PC-9 (cell line): ENCODE measurements at regions not wholly inside any gene's neighbourhood (a gene's known extent, or its start where the extent isn't known, plus 50 kb on each side); places are given as distances from the start of the nearest gene placed in this dataset.

Experiments used
- BruUV-seq: library from RNA; stranded (reverse); fragments of 400-500 nt; replicated peaks from 2 replicates; lab custom pipeline; 2021; lab: Mats Ljungman, UMichigan
- CTCF ChIA-PET: fragments of 300-600 bp; sonication (Branson Sonifier 250); formaldehyde crosslinking; loops from one replicate; lab custom pipeline; 2022; ENCODE audit warnings: antibody characterized with exemption; lab: Charles Lee
- POLR2A ChIA-PET: fragments of 300-600 bp; sonication (Branson Sonifier 250); formaldehyde crosslinking; loops from one replicate; lab custom pipeline; 2022; ENCODE audit warnings: antibody characterized with exemption; ENCODE audit not compliant: unreplicated experiment; lab: Charles Lee
- DNase-seq, 2 experiments: peaks; one replicate each; pipeline versions ENCODE4 v3.0.0 to v3.0.0-alpha.2; 2015 to 2022; ENCODE audit warnings: mixed read lengths in 1 of 2
- H2AFZ ChIP-seq: fragments of 200-600 bp; sonication (generic); 2 replicates; pipeline ENCODE4 v1.8.1; 2017; ENCODE audit warnings: antibody characterized with exemption
- H3F3A ChIP-seq: fragments of 200-600 bp; sonication (generic); 2 replicates; pipeline ENCODE4 v1.8.1; 2017; ENCODE audit warnings: antibody characterized with exemption, mild to moderate bottlenecking, low read depth; ENCODE audit not compliant: insufficient read depth
- H3K27ac ChIP-seq: fragments of 200-600 bp; sonication (generic); 2 replicates; pipeline ENCODE4 v1.6.1; 2016; ENCODE audit warnings: mixed run types
- H3K27me3 ChIP-seq: fragments of 200-600 bp; sonication (generic); 2 replicates; pipeline ENCODE4 v1.6.1; 2016; ENCODE audit warnings: low read depth, mixed run types; ENCODE audit not compliant: insufficient read depth
- H3K36me3 ChIP-seq: fragments of 200-600 bp; sonication (generic); 2 replicates; pipeline ENCODE4 v1.6.1; 2016; ENCODE audit warnings: low read depth, mixed run types
- H3K4me1 ChIP-seq: fragments of 200-600 bp; sonication (generic); replicated peaks from 2 replicates; pipeline ENCODE4 v1.6.1; 2016; ENCODE audit warnings: mixed run types; ENCODE audit not compliant: insufficient read depth
- H3K4me2 ChIP-seq: fragments of 200-600 bp; sonication (generic); 2 replicates; pipeline ENCODE4 v1.6.1; 2017; ENCODE audit warnings: mixed run types
- H3K4me3 ChIP-seq: fragments of 200-600 bp; sonication (generic); 2 replicates; pipeline ENCODE4 v1.6.1; 2016; ENCODE audit warnings: mixed run types
- H3K79me2 ChIP-seq: fragments of 200-600 bp; sonication (generic); 2 replicates; pipeline ENCODE4 v1.6.1; 2017; ENCODE audit warnings: low read depth, mixed run types
- H3K9me2 ChIP-seq: fragments of 200-600 bp; sonication (generic); 2 replicates; pipeline ENCODE4 v1.8.1; 2017; ENCODE audit warnings: mild to moderate bottlenecking; ENCODE audit not compliant: insufficient read depth
- H3K9me3 ChIP-seq: fragments of 200-600 bp; sonication (generic); 2 replicates; pipeline ENCODE4 v1.8.1; 2016; ENCODE audit warnings: low read depth; ENCODE audit not compliant: insufficient read depth
- H4K20me1 ChIP-seq: fragments of 200-600 bp; sonication (generic); 2 replicates; pipeline ENCODE4 v1.8.1; 2017; ENCODE audit not compliant: insufficient read depth
- CTCF ChIP-seq: fragments of 200-600 bp; sonication (generic); conservative IDR thresholded peaks from 2 replicates; pipeline ENCODE4 v1.6.1; 2017; ENCODE audit warnings: mixed run types, antibody characterized with exemption, mild to moderate bottlenecking, moderate library complexity
- EZH2 ChIP-seq: fragments of 200-600 bp; sonication (generic); IDR thresholded peaks from 2 replicates; pipeline ENCODE4 v1.8.0; 2017; ENCODE audit warnings: antibody characterized with exemption, low read depth
- intact Hi-C: fragments of 100-400 bp; cut with micrococcal nuclease; formaldehyde crosslinking; loops from one replicate; pipeline ENCODE4 v1.10.0; 2022; ENCODE audit not compliant: unreplicated experiment

- Histone ChIP-seq H3K4me2 (no peak overlapping the region), H3F3A (no peaks in the 10 kb centered on the region), H3K9me3 (no peaks in the 10 kb centered on the region), H3K36me3 (no peaks in the 10 kb centered on the region), H3K27me3 (peaks cover 29% of the 10 kb centered on the region), H3K79me2 (no peaks in the 10 kb centered on the region), H4K20me1 (no peaks in the 10 kb centered on the region), H3K4me1 (no peaks in the 10 kb centered on the region), H3K4me3 (no peak overlapping the region), H3K27ac (no peak overlapping the region), H2AFZ (no peak overlapping the region), H3K9me2 (no peaks in the 10 kb centered on the region)
- peak; percentile 4 to 72 for DNase-seq
- TF ChIP-seq EZH2 (no peak), CTCF (no peak)
- ChIA-PET CTCF (no interaction called here), POLR2A (no interaction called here)
- intact Hi-C loops, result no loop called here
- BruUV-seq, result no TSS peak
Measured at GRCh38 chr2:105617631-105618350, 126.9 kb upstream of the NCK2 start.

DNA sequence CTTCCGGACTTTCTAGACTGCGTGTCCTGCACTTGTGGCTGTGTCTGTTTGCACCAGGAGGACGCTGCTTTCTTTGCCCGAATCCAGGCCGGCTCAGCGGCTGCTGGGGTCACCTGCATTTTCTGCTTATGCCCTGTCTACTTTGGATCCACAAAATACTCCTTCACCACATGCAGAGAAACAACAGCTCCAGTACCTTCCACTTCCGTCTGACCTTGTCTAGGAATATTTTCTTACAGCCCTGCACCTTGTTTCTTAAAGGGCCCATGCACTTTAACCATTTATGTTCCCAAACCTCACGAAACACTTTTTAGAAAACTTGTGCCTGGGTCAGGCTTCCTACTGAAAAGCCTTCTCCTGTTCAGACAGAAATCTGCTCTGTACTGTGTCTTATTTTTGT, 129.4 kb upstream of the NCK2 start:
- Histone ChIP-seq H3K9me2 (no peaks in the 10 kb centered on the region), H3K4me3 (no peak overlapping the region), H2AFZ (no peak overlapping the region), H3K27me3 (peaks cover 11% of the 10 kb centered on the region; the same call in 1 of the 2 replicates), H3F3A (no peaks in the 10 kb centered on the region), H3K9me3 (no peaks in the 10 kb centered on the region), H4K20me1 (no peaks in the 10 kb centered on the region), H3K79me2 (no peaks in the 10 kb centered on the region), H3K4me1 (no peaks in the 10 kb centered on the region), H3K4me2 (no peak overlapping the region), H3K36me3 (no peaks in the 10 kb centered on the region), H3K27ac (no peak overlapping the region)
- TF ChIP-seq EZH2 (no peak), CTCF (no peak)
- BruUV-seq, result no TSS peak
- ChIA-PET CTCF (no interaction called here), POLR2A (no interaction called here)
- intact Hi-C loops, result no loop called here
- no peak for DNase-seq

DNA sequence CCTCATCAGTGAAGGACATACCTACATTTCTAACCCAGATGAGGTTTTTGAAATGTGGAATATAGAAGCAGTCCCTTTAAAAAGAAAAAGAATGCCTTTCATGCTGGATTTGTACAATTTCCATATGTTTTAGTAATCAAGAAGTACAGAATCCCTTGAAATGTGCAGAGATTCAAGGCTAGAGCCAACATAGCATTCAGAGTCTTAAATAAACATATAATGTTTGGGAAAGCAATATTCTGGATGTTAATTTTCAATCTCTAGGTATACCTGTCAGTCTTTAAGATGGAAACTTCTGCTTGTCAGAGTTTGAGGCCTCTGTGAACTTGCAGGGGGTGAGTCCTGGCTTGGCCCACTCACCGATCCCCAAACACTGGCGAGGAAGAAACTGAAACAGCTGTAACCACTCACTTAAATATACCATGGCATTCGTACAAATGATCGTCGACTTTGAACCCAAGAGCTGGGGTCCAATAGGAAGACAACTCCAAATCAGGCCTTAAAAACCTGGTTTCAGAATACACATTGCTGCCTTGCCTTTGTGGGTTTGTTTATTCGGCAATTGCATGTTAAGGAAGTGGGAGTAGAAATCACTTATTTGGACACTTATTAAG, 132.8 kb upstream of the NCK2 start:
- TF ChIP-seq CTCF (no peak), EZH2 (no peak)
- intact Hi-C loops, result no loop called here
- no TSS peak for BruUV-seq
- H2AFZ ChIP-seq, result no peak overlapping the region
- ChIA-PET POLR2A (no interaction called here), CTCF (interaction anchor here (0.6 kb wide), 1 partner anchor 31 kb away, joined by 5 read pairs; no protein-coding TSS in a partner anchor)
- H3K9me2 ChIP-seq, result no peaks in the 10 kb centered on the region
- H3K4me3 ChIP-seq, result no peak overlapping the region
- H3K27ac ChIP-seq, result no peak overlapping the region
- no peaks in the 10 kb centered on the region for H3F3A ChIP-seq
- 0 out of 2 replicates have a peak, but pooled peaks cover 4% of the 10 kb centered on the region for H3K27me3 ChIP-seq
- no peaks in the 10 kb centered on the region for H3K4me1 ChIP-seq
- no peak overlapping the region for H3K4me2 ChIP-seq
- no peaks in the 10 kb centered on the region for H4K20me1 ChIP-seq
- no peaks in the 10 kb centered on the region for H3K36me3 ChIP-seq
- no peak for DNase-seq
- H3K9me3 ChIP-seq, result no peaks in the 10 kb centered on the region
- no peaks in the 10 kb centered on the region for H3K79me2 ChIP-seq
